Right hindlimb (tissue), 1 donor: ENCODE measurements at regions not wholly inside any gene's neighbourhood (a gene's known extent, or its start where the extent isn't known, plus 50 kb on each side); places are given as distances from the start of the nearest gene placed in this dataset.

Experiments
- DNase-seq: peaks from one replicate; pipeline ENCODE4 v3.0.0-alpha.2; 2018

- no peak for DNase-seq
Observed at GRCh38 chr10:59093461-59093860, 83.0 kb upstream of the PHYHIPL start.

- no peak for DNase-seq
Observed at GRCh38 chr10:59096631-59097030, 79.8 kb upstream of the PHYHIPL start.

GRCh38 chr10:59098387-59098786 lies 78.1 kb upstream of the PHYHIPL start:
- no peak for DNase-seq

GRCh38 chr10:59098831-59099452 lies 77.5 kb upstream of the PHYHIPL start:
- no peak for DNase-seq

- DNase-seq: peak; percentile 61
Observed at GRCh38 chr10:59099481-59099880, 77.0 kb upstream of the PHYHIPL start.

- DNase-seq: no peak
Observed at GRCh38 chr10:59102394-59102793, 74.0 kb upstream of the PHYHIPL start.

GRCh38 chr10:59104186-59104585 lies 72.3 kb upstream of the PHYHIPL start:
- DNase-seq: no peak

GRCh38 chr10:59106441-59106840 lies 70.0 kb upstream of the PHYHIPL start:
- DNase-seq: no peak

- no peak for DNase-seq
Observed at GRCh38 chr10:59107147-59107546, 69.3 kb upstream of the PHYHIPL start.

- DNase-seq: no peak
Observed at GRCh38 chr10:59108296-59108870, 68.1 kb upstream of the PHYHIPL start.

GRCh38 chr10:59108886-59109288 lies 67.6 kb upstream of the PHYHIPL start:
- DNase-seq: no peak

GRCh38 chr10:59109826-59110225 lies 66.6 kb upstream of the PHYHIPL start:
- no peak for DNase-seq

GRCh38 chr10:59124187-59124586 lies 52.3 kb upstream of the PHYHIPL start:
- DNase-seq: no peak

GRCh38 chr10:59125666-59126065 lies 50.8 kb upstream of the PHYHIPL start:
- no peak for DNase-seq

- DNase-seq: peak; percentile 73
Observed at GRCh38 chr10:59126261-59126660, 50.2 kb upstream of the PHYHIPL start.
